ENCODE measurements at regions not wholly inside any gene's neighbourhood (a gene's known extent, or its start where the extent isn't known, plus 50 kb on each side); places are given as distances from the start of the nearest gene placed in this dataset.

- no peak for TF ChIP-seq KDM1A (IDR thresholded peaks at IDR 0.05; ENCODE audit: borderline replicate concordance)
- no peak for TF ChIP-seq RAD21 (IDR thresholded peaks at IDR 0.05; ENCODE audit: insufficient read depth, low read depth, low read length)
- no peak for TF ChIP-seq EGR1 (IDR thresholded peaks at IDR 0.05; ENCODE audit: borderline replicate concordance in 1 of 2, low read depth in 2 of 2, low read length in 2 of 2)
- TF ChIP-seq GABPA (IDR thresholded peaks at IDR 0.05; ENCODE audit: low read depth) = no peak
- TF ChIP-seq ZNF274 (IDR thresholded peaks at IDR 0.05; ENCODE audit: insufficient read depth, insufficient read length) = no peak
- no peak for TF ChIP-seq BRCA1 (IDR thresholded peaks at IDR 0.05; ENCODE audit: low read depth, low read length)
- no peak for TF ChIP-seq JUND (IDR thresholded peaks at IDR 0.05; ENCODE audit: low read depth, low read length)
- TF ChIP-seq CUX1 (IDR thresholded peaks at IDR 0.05; ENCODE audit: insufficient replicate concordance, low read depth, low read length) = no peak
These were observed 455.9 kb downstream of the ENC1 start for GRCh38 chr5:74184649-74185048.
